GM19023 (cell line): ENCODE measurements at regions not wholly inside any gene's neighbourhood (a gene's known extent, or its start where the extent isn't known, plus 50 kb on each side); places are given as distances from the start of the nearest gene placed in this dataset.
"Not testable (repeated sequence)": the region's sequence is repeated elsewhere in the genome, so short reads cannot be mapped to it uniquely, and the experiment has no call there.

Experiments used
- ATAC-seq: cut with Tn5 transposase; IDR thresholded peaks from one replicate; pipeline ENCODE4 v1.9.1; 2021; ENCODE audit warnings: mild to moderate bottlenecking, moderate library complexity; ENCODE audit not compliant: unreplicated experiment

DNA sequence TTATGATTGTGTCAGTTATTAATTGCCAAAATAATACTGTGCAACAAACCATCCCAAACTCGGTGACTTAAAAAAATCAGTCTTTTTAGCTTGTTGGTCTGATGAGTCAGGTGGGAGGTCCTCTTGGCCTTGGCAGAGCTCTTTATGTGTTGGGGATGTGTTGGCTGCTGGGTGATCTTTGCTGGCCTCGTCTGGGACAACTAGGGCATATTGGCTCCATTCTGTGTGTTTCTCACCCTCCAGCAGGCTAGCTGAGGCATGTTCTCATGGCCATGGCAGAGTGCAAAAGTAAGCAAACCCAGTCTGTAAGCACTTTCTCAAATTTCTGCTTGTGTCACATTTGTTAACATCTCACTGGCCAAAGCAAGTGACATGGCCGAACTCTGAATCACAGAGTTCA, 251.6 kb downstream of the RPLP1 start:
- no peak for ATAC-seq

DNA sequence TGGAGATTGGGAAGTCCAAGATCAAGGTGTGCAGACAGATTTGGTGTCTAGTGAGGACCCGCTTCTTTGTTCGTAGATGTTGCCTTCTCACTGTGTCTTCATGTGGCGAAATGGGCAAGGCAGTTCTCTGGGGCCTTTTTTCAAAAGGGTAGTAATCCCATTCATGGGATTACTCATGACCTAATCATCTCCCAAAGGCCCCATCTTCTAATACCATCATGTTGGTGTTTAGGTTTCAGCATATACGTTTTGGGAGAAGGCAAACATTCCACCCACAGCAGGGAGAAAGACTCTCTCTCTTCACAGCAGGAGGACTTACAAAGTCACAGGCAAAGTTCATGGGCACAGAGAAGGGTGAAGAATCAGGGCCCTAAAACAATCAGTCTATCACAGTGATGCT, 252.1 kb downstream of the RPLP1 start:
- no peak for ATAC-seq

DNA sequence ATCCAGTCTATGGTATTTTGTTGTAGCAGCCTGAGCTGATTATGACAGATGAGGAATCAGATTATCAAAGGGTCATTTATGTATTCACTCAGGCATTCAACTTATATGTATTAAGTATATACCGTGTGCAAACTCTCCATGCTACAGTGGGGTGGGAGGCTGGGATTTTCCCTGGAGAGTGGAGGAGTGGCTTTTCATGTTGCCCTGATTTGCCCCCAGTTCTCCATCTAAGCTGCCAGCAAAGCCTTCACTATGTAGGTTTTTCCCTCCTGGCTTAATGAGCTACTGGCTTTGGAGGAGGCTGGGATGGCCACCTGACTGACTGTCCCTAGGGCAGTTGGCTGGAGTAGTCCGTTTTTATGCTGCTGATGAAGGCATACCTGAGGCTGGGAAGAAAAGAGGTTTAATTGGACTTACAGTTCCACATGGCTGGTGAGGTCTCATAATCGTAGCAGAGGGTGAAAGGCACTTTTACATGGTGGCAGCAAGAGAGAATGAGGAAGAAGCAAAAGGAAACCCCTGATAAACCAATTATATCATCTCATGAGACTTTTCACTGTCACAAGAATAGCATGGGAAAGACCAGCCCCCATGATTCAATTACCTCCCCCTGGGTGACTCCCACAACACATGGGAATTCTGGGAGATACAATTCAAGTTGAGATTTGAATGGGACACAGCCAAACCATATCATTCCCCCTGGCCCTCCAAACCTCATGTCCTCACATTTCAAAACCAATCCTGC, 253.9 kb downstream of the RPLP1 start:
- no peak for ATAC-seq

DNA sequence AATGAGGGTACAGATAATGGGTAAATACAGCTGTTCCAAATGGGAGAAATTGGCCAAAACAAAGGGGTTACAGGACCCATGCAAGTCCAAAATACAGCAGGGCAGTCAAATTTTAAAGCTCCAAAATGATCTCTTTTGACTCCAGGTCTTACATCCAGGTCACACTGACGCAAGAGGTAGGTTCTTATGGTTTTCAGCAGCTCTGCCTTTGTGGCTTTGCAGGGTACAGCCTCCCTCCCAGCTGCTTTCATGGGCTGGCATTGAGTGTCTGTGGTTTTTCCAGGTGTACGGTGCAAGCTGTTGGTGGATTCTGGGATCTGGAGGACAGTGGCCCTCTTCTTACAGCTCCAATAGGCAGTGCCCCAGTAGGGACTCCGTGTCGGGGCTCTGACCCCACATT, 254.6 kb downstream of the RPLP1 start:
- not testable (repeated sequence) for ATAC-seq

DNA sequence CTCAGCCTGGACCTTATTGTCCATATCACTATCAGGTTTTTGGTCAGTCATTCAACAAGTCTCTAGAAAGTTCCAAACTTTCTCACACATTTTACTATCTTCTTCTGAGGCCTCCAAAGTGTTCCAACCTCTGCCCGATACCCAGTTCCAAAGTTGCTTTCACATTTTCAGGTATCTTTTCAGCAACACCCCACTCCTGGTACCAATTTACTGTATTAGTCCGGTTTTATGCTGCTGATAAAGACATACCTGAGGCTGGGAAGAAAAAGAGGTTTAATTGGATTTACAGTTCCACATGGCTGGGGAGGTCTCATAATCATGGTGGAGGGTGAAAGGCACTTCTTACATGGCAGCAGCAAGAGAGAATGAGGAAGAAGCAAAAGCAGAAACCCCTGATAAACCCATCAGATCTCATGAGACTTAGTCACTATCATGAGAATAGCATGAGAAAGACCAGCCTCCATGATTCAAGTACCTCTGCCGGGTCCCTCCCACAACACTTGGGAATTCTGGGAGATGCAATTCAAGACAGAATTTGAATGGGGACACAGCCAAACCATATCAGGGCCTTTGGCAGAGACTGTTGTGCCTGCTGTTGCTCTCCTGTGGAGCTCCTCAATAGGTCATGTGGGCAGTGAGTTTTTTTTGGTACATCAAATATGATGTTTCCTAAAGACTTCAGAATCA, 256.0 kb downstream of the RPLP1 start:
- not testable (repeated sequence) for ATAC-seq

DNA sequence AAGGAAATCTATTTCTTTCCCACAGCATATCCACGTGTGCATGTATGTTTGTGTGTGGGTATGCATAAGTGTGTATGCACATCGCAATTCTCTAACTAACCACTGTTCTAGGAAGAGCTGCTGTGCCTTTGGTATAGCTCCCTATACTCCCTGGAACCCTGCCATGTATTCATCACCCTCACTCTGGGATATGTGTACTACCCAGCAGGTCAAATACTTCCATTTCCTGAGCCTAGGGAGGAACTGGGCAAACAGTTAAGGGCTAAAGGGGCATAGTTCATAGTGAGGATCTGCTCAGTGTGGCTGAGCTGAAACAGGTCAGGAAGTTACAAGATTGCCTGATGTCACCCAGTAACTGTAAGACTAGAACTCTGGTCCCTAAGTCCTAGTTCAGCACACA, 260.4 kb downstream of the RPLP1 start:
- no peak for ATAC-seq

DNA sequence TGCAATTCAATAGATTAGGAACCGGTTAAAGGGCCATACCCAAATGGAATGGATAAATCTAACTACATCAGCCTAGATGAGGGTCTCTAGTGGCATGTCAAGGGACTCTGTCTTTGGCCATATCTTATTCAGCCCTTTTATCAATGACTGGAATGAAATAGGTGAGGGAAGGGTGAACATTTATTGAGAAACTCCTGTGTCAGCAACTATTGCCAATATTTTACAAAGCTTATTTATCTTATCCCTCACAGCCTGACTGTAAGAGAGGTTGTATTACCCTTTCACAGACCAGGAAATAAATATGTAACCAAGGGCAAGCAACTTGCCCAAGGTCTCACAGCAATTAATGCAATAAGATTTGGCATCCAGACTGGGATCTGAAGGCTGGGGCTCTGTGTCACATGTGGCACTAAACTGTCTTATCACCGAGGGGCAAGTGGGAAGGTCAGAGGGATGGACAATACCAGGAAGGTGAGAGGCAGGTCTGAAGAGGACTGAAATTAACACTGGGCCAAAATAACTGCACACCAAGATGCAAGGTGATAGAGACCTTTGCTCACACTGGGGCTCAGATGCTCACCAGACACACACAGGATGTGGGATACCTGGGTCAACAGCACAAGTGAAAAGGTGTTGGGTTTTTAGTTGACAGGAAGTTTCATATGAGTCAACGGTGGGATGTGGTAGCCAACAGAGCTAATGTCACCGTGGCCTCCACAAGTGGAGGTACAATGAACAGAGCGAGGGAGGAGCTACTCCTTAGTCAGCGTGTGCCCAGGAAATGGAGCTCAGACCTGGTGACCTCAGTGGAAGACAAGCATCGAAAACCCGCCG, 261.3 kb downstream of the RPLP1 start:
- peak; percentile 84 for ATAC-seq

DNA sequence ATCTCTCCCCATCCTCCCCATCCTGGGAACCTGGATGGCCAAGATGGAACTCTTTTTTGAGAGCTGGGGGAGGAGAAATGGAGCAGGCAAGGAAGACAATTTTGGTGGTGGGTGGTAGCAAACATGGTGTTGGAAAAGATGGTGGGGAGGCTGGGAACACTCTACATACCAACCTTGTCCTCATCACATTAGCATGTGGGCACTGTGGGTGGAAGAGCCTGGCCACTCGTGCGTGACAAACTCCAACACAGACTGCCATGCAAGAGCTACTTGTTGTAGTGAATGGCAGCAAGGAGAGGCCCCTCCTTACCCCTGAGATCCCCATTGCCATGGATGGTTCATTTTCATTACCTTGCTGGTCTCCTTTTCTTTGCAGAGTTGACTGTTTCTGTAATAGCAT, 262.6 kb downstream of the RPLP1 start:
- ATAC-seq = no peak

DNA sequence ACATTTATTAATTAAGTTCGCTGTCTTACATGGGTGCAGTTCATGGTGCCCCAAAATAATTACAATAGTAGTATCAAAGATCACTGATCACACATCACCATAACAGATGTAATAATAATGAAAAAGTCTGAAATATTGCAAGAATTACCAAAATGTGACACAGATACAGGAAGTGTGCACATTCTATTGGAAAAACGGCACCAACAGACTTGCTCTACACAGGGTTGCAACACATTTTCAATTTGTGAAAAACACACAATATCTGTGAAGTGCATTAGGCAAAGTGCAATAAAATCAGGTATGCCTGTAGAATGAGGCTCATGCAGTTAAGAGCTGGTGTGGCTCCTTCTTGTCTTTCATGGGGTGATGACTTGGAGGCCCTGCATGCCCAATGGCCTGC, 265.8 kb downstream of the RPLP1 start:
- ATAC-seq = no peak

DNA sequence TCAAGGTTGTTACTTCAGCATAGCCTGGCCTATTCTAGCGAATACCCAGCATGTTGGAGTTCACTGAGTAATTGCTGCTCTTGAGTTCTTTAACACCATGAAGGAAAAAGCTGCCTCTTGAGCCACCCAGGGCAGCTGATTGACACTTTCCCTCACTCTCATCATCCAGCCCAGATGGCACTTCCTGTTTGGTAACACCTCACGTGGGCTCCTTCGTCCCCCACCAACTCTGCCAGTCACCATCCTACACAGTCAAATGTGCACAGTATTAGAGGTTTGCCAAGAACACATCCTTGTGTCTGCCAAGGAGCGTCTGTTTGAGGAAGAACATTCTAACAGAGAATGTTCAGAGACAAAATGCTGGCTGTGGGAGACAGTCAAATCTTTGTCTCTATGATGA, 266.3 kb downstream of the RPLP1 start:
- no peak for ATAC-seq

DNA sequence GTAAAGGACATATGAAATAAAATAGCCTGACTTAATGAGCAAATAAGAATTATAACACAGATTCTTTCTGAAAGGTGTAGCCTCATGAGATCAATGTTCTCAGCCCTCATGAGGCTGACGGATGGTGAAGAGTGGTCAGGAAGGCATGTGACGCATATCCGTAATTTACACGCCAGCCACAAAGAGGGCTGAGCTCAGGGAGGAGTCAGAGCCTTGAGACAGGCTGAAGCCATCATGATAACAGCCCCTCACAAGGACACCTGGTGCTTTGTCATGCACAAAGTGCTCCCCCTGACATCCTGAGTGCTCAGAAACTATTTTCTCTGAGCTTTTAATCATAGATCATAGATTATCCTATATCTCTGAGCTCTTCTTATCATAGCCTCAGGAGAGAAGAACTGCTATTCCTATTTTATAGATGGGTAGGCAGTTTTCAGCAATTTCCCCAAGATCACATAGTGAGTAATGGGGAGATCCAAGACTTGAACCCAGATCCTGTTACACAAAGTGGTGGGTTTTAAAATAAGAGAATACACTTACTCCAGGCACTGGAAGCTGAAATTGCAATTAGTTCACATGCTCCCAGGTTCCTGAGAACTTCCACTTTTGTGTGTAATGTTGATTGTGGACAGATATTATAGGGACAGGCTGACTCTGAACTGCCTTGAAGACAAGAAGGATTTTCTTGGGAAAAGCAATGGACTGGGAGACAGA, 267.1 kb downstream of the RPLP1 start:
- ATAC-seq = no peak

DNA sequence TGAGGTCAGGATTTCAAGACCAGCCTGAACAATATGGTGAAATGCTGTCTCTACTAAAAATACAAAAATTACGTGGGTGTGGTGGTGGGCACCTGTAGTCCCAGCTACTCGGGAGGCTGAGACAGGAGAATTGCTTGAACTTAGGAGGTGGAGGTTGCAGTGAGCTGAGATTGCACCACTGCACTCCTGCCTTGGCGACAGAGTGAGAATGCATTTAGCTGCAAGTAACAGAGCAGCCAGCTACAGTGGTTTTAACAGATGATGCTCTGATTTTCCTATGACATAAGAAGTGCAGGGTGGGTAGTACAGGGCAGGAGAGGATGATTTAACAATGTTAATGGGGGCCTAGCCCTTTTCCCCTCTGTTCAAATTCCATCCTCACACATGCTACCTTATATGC, 267.9 kb downstream of the RPLP1 start:
- no peak for ATAC-seq

DNA sequence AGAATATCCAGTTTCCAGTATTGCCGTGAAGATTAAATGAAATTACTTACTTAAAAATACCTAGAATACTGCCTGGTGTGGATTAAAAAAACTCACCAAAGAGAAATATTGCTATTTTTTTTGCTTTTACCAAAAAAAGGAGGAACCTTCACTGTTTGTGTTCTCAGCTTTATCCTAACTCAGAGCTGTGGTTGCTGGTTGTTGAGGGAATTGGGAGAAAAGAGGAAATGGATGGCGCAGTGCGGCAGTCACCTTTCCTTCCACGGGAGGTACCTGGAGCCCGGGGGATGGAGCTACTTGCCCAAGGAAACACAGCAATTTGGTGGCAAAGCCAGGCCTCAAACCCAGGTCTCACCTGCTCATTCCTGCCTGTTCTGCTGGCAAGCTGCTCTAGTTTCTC, 270.3 kb downstream of the RPLP1 start:
- no peak for ATAC-seq

DNA sequence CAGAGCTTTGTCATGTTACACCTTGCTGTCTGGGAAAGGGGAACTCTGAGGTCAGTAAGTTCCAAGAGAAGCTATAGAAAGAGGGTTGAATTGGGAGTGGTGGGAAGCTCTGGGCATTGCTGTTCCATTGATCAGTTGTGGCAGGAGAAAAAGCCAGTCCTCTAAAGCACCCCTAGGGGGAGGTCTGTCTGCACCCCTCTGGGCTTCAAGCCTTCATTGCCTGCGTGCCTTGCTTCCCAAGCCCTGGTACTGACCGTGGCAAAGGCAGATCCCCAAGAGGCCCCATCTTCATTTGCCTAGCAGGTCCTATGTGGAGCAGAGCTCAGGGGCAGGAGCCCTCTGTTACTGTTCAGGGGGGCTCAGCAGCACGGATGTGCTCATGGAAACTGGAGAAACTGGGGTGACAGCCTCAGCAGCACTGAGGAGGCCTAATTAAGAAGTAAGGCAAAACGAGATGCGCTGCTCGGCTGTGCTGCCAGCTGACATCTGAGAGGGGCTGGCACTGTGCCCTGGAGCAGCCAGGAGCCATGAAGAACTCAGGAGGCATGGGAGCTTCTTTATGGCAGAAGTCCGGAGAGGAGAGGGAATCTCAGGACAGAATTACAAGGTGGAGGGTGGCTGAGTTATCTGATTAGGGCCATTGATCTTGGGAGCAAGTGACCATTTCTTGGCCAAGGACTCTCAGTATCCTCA, 270.9 kb downstream of the RPLP1 start:
- no peak for ATAC-seq

DNA sequence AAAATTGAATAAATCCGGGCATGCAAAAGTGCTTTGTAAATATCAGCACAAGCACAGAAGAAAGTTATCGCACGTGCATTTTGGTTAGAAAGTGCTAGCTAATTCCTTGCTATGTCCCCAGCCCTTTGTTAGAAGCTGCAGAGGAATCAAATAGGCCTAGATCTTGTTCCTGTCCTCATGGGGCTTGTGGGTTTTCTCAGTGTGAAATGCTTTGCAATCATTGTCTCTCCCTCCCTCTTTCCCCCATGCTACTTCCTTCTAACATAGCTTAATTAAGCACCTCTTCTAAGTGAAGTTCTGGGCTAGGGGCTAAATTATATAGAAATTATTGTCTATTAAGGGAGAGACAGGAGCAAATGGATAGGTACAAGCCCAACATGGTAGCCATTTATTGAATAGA, 271.7 kb downstream of the RPLP1 start:
- ATAC-seq = no peak

DNA sequence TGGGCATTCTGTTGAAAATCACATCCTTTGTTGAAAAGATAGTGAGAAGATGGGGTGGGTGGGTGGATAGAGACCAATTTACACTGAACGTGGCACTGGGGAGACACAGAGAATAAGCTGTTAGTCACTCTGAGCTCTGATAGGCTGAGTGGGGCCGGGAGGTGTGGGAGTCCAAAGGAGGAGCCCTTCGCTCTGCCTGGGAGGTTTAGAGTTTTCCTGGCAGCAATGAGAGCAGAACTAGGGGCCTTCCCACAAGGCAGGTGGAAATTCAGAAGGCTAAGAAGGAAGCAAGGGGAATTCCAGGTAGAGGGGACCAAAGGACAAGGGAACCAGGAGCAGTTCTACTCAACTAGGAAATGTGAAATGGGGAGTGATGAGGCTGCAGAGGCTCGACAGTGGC, 272.7 kb downstream of the RPLP1 start:
- ATAC-seq = no peak

DNA sequence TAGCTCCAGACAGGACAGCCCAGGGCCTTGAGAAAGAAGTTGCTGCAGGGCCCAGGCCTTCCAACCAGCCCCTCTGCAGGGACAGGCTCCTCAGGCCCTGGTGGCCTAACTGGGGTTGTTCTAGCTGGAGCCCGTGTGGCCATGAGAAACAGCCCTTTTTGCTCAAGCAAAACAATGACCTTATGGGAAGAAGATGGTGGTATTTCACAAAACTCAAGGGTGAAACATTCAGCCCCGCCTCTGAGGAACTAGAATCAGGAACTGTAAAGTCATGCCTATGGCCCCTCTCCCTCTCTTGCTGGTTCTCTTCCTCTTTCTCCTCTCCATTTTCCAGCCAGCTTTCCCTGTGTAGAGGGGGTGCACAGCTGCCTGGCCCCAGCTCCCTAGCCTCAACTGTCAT, 273.3 kb downstream of the RPLP1 start:
- no peak for ATAC-seq

DNA sequence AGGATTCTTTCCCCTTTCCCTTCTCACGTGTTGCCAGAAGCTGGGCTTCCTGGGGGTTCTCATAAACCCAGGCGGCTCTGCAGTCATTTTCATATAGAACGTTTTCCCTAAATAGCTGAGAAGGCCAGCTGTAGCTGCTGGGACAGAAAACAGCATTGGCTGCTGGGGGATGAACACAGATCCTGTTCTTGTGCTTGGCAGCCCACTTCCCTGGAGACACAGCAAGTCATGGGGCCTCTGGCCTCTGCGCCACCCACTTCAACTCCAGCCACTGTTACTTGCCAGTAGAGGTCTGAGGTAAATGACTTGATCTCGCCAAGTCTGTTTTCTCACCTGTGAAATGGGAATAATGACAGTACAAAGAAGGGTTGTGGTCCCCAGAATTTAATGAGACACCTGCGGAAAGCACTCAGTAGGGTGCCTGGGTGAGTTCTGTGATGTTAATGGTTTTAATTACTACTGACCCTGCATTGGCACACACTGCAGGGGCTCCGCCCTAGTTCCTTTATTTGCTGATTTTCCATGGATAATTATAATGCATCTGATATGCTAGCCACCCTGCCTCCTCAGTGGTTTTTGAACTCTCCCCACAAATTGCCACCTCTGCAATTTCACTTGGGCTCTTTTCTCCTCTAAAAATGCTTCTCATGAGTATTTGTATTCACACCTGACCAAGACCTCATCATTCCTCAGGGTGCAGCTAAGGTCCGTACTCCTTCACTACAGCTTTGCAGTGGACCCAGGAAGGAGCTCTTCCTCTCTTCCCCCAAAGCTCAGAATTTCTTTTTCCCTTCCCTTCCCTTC, 274.7 kb downstream of the RPLP1 start:
- ATAC-seq = no peak

DNA sequence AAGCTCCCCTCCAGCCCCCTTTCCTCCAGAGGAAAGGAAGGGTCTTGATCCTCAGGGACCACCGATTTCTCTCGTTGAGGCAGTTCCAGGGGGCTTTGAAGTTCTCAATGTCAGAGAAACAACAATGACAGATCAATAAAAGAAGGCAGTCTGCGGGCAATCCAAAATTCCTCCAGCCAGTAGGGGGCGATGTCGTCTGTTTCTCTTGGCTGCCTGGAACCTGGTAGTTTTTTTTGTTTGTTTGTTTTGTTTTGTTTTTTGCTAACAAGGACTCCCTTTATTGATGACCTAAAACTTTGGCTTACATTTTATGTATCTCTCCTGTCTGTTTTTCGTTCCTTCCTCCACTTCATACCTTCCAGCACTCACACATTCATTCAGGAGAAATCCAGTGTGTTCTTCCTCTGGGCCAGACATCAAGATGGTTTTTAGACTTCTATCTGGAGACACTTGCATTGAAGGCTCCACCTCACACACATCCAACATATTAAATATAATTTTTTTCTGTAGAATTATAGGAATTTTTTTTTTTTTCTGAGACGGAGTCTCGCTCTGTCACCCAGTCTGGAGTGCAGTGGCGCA, 276.6 kb downstream of the RPLP1 start:
- no peak for ATAC-seq
